Fibroblast of lung (primary cell): ENCODE measurements at regions not wholly inside any gene's neighbourhood (a gene's known extent, or its start where the extent isn't known, plus 50 kb on each side); places are given as distances from the start of the nearest gene placed in this dataset.

Experiments used
- DNase-seq, 2 donors: peaks; one replicate each; pipeline versions ENCODE4 v3.0.0 to v3.0.0-alpha.2; 2010; ENCODE audit warnings: low read depth in 2 of 2
- H2AFZ ChIP-seq: 2 replicates; pipeline ENCODE4 v1.5.1; 2012; ENCODE audit warnings: low read length, control low read depth, inconsistent platforms
- H3K27ac ChIP-seq: 2 replicates; pipeline ENCODE4 v1.5.1; 2011; ENCODE audit warnings: low read length, control low read depth; ENCODE audit not compliant: insufficient read depth
- H3K27me3 ChIP-seq: 2 replicates; pipeline ENCODE4 v1.5.1; 2011; ENCODE audit warnings: mild to moderate bottlenecking, low read length; ENCODE audit not compliant: control insufficient read depth, insufficient read depth
- H3K36me3 ChIP-seq: 2 replicates; pipeline ENCODE4 v1.5.1; 2011; ENCODE audit warnings: low read length; ENCODE audit not compliant: control insufficient read depth, insufficient read depth
- H3K4me1 ChIP-seq: 2 replicates; pipeline ENCODE4 v1.5.1; 2011; ENCODE audit warnings: low read length; ENCODE audit not compliant: control insufficient read depth, insufficient read depth; ENCODE audit errors: extremely low read depth
- H3K4me2 ChIP-seq: 2 replicates; pipeline ENCODE4 v1.5.1; 2011; ENCODE audit warnings: low read length, control low read depth; ENCODE audit not compliant: insufficient read depth; ENCODE audit errors: extremely low read depth
- H3K4me3 ChIP-seq, 4 experiments: fragments of 200-600 bp in 1 of 4; sonication (generic) in 1 of 4; replicated peaks in 1 of 4; 2 replicates each; pipeline ENCODE4 v1.5.1; 2011 to 2016; ENCODE audit warnings: low read length in 4 of 4, low read depth in 3 of 4, mild to moderate bottlenecking in 3 of 4, control low read depth in 2 of 4, inconsistent platforms in 1 of 4, mixed read lengths in 1 of 4; ENCODE audit not compliant: insufficient read depth in 1 of 4; ENCODE audit errors: control extremely low read depth in 1 of 4
- H3K79me2 ChIP-seq: 2 replicates; pipeline ENCODE4 v1.5.1; 2012; ENCODE audit warnings: mild to moderate bottlenecking, low read length, inconsistent platforms; ENCODE audit not compliant: control insufficient read depth, insufficient read depth
- H3K9ac ChIP-seq: 2 replicates; pipeline ENCODE4 v1.5.1; 2011; ENCODE audit warnings: mild to moderate bottlenecking, low read length, control low read depth; ENCODE audit not compliant: insufficient read depth
- H3K9me3 ChIP-seq: 2 replicates; pipeline ENCODE4 v1.5.1; 2012; ENCODE audit warnings: low read depth, low read length; ENCODE audit not compliant: control insufficient read depth, insufficient read depth
- H4K20me1 ChIP-seq: 2 replicates; pipeline ENCODE4 v1.5.1; 2011; ENCODE audit warnings: low read length; ENCODE audit not compliant: control insufficient read depth, insufficient read depth; ENCODE audit errors: extremely low read depth
- EZH2 ChIP-seq: IDR thresholded peaks from 2 replicates; pipeline ENCODE4 v1.5.1; 2012; ENCODE audit warnings: low read length, control low read depth, mild to moderate bottlenecking; ENCODE audit errors: missing control alignments
- TF ChIP-seq, protein P1 (sequence below), 2 donors: IDR thresholded peaks in 1 of 2; conservative IDR thresholded peaks in 1 of 2; 1 replicate in 1 of 2; 2 replicates in 1 of 2; pipeline ENCODE4 v1.5.1; 2011 to 2012; ENCODE audit warnings: low read length in 2 of 2, control low read depth in 1 of 2, inconsistent platforms in 1 of 2, low read depth in 1 of 2, mild to moderate bottlenecking in 1 of 2

DNA sequence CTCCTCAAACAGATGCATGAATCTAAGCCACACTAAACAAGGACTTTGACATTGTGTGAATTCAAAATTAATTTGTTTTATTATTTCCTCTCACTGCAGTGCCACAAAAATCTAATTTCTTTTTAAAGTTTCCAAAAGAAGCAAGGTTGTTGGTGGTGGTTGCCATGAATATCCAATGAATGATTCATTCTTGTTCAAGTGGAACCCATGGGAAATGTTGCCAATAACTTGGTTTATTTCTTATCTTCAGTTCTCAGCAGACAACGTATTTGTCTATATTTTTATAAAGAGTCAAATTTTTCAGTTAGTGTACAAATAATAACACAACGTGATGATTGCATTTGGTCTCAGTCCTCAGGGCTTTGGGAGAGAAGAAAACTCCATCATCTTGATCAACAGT is 309.4 kb upstream of the NOCT start:
- Histone ChIP-seq H4K20me1 (no peaks in the 10 kb centered on the region), H3K27me3 (no peaks in the 10 kb centered on the region), H3K4me2 (no peak overlapping the region), H3K79me2 (no peaks in the 10 kb centered on the region), H3K9me3 (no peaks in the 10 kb centered on the region), H3K4me1 (peaks cover 12% of the 10 kb centered on the region), H3K36me3 (no peaks in the 10 kb centered on the region), H2AFZ (no peak overlapping the region), H3K4me3 (no peak overlapping the region), H3K9ac (no peak overlapping the region), H3K27ac (no peak overlapping the region)
- DNase-seq = peak in 1 of 2 donors; percentile 61
- TF ChIP-seq EZH2 = no peak
- TF ChIP-seq, protein P1, sequence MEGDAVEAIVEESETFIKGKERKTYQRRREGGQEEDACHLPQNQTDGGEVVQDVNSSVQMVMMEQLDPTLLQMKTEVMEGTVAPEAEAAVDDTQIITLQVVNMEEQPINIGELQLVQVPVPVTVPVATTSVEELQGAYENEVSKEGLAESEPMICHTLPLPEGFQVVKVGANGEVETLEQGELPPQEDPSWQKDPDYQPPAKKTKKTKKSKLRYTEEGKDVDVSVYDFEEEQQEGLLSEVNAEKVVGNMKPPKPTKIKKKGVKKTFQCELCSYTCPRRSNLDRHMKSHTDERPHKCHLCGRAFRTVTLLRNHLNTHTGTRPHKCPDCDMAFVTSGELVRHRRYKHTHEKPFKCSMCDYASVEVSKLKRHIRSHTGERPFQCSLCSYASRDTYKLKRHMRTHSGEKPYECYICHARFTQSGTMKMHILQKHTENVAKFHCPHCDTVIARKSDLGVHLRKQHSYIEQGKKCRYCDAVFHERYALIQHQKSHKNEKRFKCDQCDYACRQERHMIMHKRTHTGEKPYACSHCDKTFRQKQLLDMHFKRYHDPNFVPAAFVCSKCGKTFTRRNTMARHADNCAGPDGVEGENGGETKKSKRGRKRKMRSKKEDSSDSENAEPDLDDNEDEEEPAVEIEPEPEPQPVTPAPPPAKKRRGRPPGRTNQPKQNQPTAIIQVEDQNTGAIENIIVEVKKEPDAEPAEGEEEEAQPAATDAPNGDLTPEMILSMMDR (conservative IDR thresholded peaks at IDR 0.05 in 1 of 2, IDR thresholded peaks at IDR 0.05 in 1 of 2; ENCODE audit: low read depth in 1 of 2, low read length in 2 of 2) = no peak

DNA sequence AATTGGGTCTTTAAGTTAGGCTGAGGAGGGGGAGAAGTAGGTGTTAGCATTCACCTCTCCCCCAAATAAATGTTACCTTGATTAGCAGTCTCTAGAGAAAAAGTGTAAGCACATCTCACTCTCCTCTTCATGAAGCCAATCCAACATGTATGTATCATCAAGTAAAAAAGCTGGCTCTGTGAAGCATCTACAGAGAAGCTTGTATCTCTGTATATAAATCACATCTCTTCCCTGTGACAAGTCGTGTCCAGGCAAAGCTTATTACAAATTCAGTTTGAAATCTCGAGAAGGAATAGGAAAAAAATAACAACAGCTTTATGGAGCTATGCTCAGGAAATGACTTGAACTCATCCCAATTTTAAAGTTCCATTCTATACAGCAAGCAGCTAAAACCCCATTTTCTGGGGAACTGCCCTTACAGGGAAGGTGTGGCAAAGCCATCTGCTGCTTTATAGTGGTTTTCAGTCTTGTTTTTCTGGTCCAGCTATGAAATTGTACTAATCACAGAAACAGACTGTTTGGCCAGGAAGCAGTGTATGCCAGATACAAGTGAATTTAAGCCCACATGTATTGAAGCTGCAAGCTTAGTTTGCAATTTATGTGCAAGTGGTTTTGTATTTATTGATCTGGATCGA is 313.3 kb upstream of the NOCT start:
- Histone ChIP-seq H3K79me2 (no peaks in the 10 kb centered on the region), H3K4me3 (no peak overlapping the region), H3K36me3 (no peaks in the 10 kb centered on the region), H3K4me1 (peaks cover 14% of the 10 kb centered on the region), H3K9ac (no peak overlapping the region), H3K9me3 (no peaks in the 10 kb centered on the region), H4K20me1 (no peaks in the 10 kb centered on the region), H3K27me3 (no peaks in the 10 kb centered on the region), H3K27ac (no peak overlapping the region), H3K4me2 (no peak overlapping the region), H2AFZ (no peak overlapping the region)
- TF ChIP-seq EZH2 = no peak
- TF ChIP-seq, protein P1 (conservative IDR thresholded peaks at IDR 0.05 in 1 of 2, IDR thresholded peaks at IDR 0.05 in 1 of 2; ENCODE audit: low read depth in 1 of 2, low read length in 2 of 2) = no peak
- no peak for DNase-seq

DNA sequence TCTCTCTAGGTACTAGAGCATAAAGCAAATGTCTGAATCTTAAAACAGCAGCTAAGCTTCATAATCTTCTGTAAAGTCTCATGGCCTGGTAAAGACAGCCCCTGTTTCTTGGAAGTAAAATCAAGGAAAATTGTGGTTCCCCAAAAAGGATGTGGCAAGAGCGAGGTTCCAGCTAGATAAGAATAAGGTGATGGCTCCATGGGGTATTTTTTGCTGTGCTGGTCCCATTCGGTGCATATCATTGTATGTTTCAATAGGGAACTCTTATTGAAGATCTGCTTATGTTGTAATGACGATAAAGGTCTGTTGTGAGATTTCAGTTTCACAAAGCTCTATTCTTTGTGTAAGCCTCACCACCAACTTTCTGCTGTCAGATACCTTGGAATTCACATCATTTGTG is 316.9 kb upstream of the NOCT start:
- no peaks in the 10 kb centered on the region for H3K79me2 ChIP-seq
- H3K36me3 ChIP-seq = no peaks in the 10 kb centered on the region
- peaks cover 12% of the 10 kb centered on the region for H3K4me1 ChIP-seq
- H3K9me3 ChIP-seq = no peaks in the 10 kb centered on the region
- H3K4me2 ChIP-seq = no peak overlapping the region
- H3K4me3 ChIP-seq = no peak overlapping the region
- no peak for DNase-seq
- no peak overlapping the region for H2AFZ ChIP-seq
- no peak overlapping the region for H3K27ac ChIP-seq
- no peaks in the 10 kb centered on the region for H4K20me1 ChIP-seq
- no peak overlapping the region for H3K9ac ChIP-seq
- TF ChIP-seq EZH2 = no peak
- TF ChIP-seq, protein P1 (conservative IDR thresholded peaks at IDR 0.05 in 1 of 2, IDR thresholded peaks at IDR 0.05 in 1 of 2; ENCODE audit: low read depth in 1 of 2, low read length in 2 of 2) = no peak
- no peaks in the 10 kb centered on the region for H3K27me3 ChIP-seq
